CD4-positive, alpha-beta T cell treated with Interleukin-17A for 1 hour (primary cell): ENCODE measurements at regions not wholly inside any gene's neighbourhood (a gene's known extent, or its start where the extent isn't known, plus 50 kb on each side); places are given as distances from the start of the nearest gene placed in this dataset.
"Not testable (repeated sequence)": the region's sequence is repeated elsewhere in the genome, so short reads cannot be mapped to it uniquely, and the experiment has no call there.

Source experiments
- DNase-seq: peaks from one replicate; pipeline ENCODE4 v3.0.0-alpha.2; 2020

DNA sequence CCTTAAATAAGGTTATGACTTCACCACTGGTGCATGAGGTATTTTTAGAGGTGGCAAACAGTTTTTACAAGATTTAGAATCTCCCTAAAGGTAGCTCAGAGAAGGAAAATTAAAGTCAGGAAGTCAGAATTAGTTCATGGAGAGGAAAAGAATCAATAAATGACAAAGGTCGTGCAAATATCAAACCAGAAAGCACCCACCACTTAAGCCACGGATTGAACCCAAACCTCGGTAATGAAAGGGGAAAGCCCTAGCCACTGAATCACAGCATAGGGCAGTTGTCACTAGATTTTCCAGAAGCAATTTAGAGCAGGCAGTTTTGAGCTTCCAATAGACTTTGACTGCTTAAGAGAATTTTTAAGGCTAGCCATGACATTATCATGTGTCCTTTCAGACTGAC lies 1590.4 kb downstream of the SLITRK1 start:
- no peak for DNase-seq

DNA sequence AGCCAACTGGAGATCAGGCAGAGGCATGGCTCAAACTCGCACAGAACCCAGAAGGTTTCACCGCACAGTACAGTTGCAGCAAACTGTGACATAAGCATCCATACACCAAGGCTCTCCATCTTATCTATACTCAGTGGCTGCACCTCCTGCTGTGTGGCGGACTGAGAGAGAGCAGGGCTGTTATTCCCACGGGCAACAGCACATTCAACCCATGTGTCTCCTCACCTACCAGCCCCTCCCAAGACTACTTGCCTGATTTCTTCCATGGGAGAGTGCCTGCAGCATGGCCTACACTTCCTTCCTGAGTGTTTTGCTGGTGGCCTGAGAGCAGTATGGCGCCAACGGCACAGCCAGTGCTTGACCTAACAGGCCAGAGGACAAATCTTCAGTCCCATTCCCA lies 1606.6 kb downstream of the SLITRK1 start:
- DNase-seq, result no peak

DNA sequence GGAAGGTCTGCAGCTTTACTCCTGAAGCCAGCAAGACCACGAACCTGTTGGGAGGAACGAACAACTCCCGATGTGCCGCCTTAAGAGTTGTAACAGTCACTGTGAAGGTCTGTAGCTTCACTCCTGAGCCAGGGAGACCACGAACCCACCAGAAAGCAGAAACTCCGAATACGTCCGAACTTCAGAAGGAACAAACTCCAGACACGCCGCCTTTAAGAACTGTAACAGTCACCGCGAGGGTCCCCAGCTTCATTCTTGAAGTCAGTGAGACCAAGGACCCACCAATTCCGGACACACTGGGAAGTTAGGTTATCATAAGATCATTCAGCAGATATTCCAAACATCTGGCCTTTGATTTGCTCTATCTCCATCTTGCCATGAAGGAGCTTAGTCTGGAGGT lies 1623.0 kb downstream of the SLITRK1 start:
- DNase-seq, result no peak

DNA sequence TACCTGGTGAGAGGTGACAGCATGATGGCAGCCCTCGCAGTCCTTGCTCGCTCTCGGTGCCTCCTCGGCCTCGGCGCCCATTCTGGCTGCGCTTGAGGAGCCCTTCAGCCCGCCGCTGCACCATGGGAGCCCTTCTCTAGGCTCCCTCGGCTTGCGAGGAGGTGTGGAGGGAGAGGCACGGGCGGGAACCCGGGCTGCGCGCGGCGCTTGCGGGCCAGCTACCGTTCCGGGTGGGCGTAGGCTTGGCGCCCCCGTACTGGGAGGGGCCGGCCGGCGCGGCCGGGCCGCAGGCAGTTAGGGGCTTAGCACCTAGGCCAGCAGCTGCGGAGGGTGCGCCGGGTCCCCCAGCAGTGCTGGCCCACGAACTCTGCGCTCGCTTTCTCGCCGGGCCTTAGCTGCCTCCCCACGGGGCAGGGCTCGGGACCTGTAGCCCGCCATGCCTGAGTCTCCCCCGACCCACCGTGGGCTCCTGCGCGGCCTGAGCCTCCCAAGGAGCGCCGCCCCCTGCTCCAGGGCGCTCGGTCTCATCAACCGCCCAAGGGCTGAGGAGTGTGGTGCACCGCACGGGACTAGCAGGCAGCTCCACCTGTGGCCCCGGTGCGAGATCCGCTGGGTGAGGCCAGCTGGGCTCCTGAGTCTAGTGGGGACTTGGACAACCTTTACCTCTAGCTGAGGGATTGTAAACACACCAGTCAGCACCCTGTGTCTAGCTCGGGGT lies 1624.3 kb downstream of the SLITRK1 start:
- DNase-seq, result no peak

DNA sequence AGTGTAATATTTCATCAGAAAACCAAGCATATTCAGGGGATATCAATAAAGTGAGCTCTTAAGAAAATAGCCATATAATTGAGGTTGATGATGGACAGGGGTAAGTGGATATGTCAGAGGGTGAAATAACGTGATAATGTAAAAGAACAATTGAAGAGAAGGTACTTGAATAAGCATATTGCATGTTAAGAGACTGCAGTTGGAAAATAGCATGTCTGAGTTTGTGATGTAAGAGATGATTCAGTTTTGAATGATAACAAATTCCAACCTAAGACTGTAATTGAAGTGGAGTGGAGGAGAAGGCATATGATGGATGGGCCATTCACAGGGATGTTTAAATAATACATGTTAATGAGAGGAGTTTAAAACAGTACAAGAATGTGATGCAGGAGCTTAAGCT lies 1633.5 kb downstream of the SLITRK1 start:
- DNase-seq, result no peak

DNA sequence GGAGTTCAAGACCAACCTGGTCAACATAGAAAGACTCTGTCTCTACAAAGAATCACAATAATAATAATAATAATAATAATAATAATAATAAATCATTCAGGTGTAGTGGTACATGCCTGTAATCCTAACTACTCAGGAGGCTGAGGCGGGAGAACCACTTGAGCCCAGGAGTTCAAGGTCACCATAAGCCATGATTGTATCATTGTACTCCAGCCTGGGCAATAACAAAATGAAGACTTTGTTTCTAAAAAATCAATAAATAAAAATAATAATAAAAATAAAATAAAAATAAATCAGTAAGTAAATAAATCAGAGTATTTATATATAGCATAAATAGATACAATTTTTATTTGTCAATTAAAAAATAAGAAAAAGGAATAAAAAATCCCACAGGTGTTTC lies 1636.4 kb downstream of the SLITRK1 start:
- DNase-seq, result no peak

DNA sequence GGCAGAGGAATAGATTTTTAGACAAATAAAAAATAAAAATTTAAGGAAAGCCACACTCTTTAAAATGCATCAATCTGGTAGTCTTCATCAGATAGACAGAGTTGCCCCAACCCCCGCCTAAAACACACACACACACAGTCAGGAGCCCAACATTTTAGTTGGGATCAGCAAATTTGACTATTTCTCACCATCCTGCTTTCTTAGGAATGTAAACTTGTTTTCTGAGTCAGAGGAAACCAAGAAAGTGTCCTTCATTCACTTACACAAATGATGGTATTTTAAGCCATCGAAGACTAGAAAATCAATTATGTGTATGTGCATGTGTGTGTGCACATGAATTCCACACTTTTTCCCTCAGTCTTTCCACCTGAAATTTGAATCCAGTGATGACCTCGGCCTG lies 1657.5 kb downstream of the SLITRK1 start:
- no peak for DNase-seq

DNA sequence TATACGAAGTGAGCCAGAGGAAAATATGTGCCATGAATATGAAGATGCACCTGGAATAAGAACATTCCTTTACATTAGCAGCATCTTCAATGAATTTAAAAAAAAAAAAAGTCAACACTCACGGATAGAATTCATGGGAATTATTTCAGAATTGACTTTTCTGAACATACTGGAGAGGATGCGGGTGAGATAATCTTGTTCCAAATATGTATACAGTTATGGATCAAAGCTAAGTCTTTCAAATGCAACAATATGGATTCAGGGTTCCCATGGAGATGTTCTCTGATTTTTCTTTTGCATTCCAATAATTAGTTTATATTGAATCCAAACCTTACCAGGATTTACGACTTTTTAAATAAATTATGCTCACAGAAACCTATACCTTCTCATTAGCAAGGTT lies 1660.7 kb downstream of the SLITRK1 start:
- no peak for DNase-seq

DNA sequence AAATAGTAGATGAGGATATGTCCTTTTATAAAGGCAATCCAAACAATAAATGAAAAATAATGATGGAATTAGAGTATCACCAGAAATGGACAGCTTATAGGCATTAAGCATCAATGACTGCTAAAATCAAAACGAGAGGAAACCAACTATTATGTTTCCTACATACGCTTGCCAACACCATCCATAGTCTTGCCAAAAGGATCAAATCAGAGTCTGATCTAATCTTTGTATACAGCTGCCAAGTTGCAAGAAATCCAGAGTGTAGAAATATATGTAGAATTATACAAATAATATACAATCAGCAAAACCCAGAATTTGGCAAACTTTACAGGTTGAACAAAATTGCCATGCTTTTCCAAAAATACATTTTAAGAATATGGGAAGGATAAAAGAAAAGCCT lies 1661.6 kb downstream of the SLITRK1 start:
- no peak for DNase-seq

DNA sequence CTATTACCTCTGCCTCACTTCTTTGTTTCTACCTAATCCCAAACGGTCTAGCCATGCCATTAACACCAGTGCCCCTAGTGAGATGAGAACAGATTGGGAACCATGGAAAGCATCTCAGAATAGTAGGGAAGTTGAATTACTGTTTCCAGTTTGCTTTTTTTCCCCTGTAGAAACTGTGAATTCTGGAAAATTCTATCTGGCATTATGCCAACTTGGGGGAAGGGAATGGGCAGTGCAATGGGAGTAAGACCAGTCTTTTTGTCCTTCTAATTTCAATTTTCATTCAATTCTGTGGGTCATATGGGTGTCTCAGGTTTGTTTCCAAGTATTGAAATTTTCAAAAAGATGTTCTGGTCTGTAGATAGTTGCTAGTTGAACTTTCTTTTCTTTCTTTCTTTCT lies 1666.1 kb downstream of the SLITRK1 start:
- no peak for DNase-seq

DNA sequence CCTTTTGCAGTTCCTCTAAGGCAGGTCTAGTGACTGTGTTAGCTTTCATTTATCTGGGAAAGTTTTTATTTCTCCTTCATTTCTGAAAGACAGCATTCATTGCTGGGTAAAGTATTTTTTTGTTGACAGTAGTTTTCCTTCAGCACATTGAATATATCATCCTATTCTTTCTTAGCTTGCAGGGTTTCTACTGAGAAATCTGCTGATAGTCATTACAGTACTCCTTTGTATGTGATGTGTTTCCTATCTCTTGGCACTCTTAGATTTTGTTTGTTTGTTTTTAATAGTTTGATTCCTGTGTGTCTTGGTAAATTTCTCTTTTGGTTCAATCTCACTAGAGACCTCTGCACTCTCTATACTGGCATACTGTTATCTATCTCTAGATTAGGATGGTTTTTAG lies 1667.9 kb downstream of the SLITRK1 start:
- no peak for DNase-seq

DNA sequence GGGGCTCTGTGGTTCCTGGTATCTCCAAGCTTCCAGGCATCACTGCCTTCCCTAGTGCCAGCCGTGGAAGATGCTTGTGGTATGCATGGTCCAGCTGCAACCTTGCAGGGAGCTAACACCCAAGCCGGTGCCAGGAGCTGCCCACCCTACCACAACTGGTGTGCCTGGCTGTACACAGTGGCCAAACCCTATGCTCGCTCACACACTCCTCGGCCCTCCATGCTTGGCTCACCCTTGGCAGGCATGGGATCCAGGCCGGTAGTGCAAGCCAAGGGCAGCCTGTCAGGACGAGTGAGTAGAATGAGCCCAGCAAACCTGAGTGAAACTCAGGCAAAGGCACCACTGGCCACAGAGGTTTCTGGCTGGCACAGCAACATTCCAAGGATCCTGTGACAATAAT lies 1676.0 kb downstream of the SLITRK1 start:
- DNase-seq, result no peak

DNA sequence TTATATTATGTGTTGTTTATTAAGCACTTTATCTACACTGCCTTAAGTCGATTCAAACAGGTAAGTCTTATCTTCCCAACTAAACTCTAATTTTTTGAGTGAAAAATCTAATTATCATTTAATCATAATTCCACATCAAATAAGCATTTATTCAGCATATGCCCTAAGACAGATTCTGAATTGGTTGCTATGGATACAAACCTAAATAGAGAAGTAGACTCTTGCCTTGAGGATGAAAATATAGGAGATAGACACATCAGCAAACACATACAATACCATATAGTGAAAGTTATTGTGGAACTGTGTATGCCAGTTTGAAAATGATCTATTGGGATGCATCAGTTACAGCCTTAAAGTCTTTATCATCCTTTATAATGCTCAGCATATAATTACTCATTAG lies 1679.9 kb downstream of the SLITRK1 start:
- DNase-seq, result no peak

DNA sequence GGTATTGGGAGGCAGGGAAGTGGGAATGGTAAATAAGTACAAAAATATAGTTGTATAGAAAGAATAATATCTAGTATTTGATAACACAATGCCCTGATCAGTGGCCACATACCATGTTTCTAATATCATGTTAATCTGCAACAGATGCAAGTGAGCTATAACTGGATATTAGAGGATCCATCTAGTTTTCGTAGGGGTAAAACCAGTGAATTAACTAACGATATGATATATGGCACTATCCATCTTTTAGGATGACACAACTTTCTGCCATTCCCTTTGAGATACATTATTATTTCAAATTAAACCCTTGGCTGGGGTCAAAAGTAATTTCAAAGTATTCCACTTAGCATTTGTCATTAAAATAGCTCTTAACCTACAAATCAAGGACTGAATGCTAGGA lies 1686.2 kb downstream of the SLITRK1 start:
- no peak for DNase-seq

DNA sequence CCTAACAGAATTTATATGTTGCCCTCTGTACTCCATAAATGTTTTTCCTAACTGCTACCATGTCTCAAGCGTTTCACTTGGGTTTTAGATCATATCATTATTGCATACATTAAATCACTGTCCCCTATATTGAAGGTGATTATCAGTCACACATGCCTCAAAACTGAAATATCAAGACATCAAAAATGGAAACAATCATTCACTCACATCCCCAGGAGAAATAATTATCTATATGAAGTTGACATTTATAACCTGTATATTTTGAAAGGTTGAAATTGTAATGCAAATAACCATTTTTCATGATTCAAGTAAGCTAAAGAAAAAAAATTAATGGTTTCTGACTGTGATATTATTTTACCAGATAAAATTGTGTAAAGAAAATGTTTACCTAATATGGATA lies 1695.0 kb downstream of the SLITRK1 start:
- no peak for DNase-seq

DNA sequence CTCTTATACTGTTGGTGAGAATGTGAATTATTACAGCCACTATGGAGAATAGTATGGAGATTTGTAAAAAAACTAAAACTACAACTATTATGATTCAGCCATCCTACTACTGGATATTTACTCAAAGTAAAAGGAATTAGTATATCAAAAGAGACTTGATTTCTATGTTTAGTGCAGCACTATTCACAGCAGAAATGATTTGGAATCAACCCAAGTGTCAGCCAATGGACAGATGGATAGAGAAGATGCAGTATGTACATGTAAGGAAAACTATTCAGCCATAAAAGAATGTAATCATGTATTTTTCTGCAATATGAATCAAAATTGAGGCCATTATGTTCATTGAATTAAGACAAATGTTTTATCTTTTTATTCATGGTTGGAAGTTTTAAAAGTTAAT lies 1705.5 kb downstream of the SLITRK1 start:
- no peak for DNase-seq

DNA sequence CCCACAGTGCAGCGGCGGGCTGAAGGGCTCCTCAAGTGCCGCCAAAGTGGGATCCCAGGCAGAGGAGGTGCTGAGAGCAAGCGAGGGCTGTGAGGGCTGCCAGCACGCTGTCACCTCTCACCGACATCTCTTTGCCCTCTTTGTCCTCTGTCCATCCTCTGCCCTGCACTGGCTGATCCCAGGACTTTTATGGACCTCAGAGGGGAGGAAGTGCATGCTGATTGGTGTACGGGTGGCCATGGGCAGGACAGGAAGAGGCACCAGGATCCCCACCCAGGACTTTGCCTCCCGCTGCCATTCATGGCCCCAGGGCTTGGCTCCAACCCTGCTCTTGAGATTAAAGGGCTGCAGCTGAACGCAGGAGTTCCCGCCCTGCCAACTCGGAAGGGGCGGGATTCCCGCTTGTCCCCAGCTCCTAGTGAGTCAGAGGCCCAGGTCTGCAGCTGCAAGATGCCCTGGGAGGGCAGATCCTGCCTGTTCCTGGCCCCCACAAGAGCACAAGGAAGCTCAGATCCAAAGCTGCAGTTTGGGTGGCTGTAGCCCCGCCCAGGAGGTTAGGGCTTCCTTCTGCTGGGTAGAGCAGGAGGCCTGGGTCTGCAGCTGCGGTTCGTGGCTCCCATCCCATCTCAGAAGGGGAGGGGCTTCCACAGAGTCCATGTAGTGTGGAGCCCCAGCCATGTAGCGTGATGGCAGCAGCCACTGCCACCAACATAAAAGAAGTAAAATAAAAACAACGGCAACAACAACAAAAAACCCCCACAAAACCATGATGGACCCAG lies 1716.7 kb downstream of the SLITRK1 start:
- DNase-seq, result no peak

DNA sequence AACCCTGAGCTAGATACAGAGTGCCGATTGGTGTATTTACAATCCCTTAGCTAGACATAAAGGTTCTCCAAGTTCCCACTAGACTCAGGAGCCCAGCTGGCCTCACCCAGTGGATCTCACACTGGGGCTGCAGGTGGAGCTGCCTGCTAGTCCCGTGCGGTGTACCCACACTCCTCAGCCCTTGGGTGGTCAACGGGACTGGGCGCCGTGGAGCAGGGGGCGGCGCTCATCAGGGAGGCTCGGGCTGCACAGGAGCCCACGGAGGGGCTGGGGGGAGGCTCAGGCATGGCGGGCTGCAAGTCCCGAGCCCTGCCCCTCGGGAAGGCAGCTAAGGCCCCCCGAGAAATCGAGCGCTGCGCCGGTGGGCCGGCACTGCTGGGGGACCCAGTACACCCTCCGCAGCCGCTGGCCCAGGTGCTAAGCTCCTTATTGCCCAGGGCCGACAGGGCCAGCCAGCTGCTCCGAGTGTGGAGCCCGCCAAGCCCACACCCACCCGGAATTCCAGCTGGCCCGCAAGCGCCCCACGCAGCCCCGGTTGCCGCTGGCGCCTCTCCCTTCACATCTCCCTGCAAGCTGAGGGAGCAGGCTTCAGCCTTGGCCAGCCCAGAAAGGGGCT lies 1717.4 kb downstream of the SLITRK1 start:
- not testable (repeated sequence) for DNase-seq

DNA sequence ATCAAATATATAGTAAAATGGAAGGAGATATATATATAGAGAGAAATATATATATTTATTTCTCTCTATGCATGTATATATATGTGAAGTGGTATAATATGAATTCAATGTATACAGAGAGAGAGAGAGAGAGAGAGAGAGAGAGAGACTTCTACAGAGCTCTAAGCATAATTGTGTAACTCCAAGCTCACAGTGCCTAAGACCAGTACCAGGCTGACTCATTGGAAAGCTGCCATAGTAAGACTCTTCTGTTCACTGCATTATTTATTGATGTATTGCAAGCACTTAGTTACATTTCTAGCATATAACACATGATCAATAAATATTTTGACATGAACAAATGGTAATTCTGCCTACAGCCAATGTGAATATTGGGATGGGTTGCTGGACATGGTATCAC lies 1734.7 kb downstream of the SLITRK1 start:
- DNase-seq, result no peak

DNA sequence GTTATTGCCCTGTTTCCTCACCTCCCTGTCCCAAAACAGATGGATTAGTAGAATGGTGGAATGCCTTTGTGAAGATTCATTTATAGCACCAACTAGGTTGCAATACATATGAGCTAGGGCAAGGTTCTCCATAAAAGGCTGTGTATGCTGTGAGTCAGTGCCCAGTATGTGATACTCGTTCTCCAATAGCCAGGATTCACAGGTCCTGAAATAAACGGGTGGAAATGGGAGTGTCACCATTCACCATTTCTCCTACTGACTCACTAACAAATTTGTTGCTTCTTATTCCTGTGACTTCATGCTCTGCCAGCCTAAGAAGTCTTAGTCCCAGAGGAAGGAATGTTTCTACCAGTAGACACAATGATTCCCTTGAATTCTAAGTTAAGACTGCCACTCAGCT lies 1745.4 kb downstream of the SLITRK1 start:
- no peak for DNase-seq

DNA sequence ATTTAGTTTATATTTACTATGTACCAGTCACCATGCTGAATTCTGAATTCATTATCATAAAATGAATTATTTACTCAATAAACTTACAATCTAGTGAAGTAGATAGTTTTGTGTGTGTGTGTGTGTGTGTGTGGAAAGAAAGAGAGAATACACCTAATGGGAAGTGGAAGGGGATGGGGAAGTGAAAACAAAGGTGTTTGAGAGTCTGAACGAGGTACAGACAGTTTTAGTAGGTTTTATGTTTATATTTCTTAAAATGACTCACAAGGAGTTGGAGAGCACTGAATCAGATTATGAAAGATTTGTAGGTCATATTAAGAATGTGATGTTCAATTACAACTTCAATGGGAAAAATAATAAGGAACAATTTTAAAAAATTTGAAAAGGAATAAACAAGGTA lies 1753.0 kb downstream of the SLITRK1 start:
- DNase-seq, result no peak

DNA sequence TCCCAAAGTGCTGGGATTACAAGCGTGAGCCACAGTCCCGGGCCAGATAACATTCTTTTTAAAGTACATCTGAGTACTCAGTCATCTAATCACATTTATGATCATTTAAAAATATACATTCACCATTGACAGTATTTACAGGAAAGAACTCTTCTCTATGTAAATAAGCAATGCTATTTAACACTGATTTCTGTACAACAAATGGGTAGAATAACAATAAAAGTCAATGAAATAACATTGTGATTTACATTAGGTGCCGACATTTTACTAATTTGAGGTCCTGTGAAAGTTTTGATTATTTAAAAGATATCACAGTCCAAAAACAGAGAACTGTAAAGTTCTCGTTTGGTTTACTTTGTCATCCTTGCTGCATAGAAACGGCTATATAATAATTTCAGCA lies 1763.7 kb downstream of the SLITRK1 start:
- no peak for DNase-seq

DNA sequence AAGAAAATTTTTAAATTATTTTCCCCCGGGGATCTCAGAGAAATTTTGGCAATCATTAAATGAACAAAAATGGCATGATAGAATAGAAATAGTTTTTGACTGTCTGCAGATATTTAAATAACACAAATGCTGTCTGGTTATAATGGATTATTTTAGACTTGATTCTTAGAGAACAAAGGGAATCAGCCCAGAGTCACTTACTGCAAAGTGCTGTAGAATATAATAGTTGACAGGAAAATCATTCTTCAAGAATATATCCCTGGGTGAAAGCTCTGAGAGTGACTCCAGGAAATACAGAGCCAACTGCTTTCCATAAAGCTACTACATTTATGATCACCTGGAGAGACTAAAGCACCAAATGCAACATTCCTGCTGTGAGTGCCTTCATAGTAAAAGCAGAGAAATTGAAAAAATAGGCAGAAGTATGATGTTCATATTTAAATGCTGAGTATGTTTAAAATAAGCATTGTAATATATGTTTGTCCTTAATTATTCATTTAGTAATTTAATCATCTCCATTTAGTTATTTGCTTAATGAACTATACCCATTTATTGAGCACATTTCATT lies 1765.8 kb downstream of the SLITRK1 start:
- no peak for DNase-seq

DNA sequence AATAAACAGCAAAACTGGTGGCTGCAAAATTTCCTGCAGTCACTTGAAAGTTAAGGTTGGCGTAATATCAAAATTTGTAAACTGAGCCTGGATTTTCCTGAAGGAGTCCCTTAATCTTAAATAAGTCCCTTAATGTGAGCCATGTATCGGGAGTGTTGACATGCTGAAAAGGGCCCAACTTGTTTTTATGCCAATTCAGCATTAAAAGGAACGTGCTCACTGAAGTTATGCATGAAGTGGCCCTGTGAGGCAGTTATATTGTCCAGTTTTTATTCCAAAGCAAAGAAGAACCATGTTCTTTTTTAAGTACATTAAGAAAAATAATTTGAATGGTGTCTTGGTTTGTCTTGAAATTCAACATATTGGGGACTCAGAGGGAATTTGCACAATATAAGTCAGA lies 1766.9 kb downstream of the SLITRK1 start:
- no peak for DNase-seq
